Esophagus squamous epithelium (tissue), 4 donors: ENCODE measurements at regions not wholly inside any gene's neighbourhood (a gene's known extent, or its start where the extent isn't known, plus 50 kb on each side); places are given as distances from the start of the nearest gene placed in this dataset.

ENCODE experiments used
- CTCF ChIP-seq, 6 experiments: fragments of 450-650 bp in 4 of 6; fragments of 200-600 bp in 2 of 6; sonication (generic) in 2 of 6; IDR thresholded peaks; one replicate each; pipeline ENCODE4 v1.5.1; 2016 to 2019; ENCODE audit warnings: antibody characterized with exemption in 6 of 6, mild to moderate bottlenecking in 4 of 6, moderate library complexity in 4 of 6
- POLR2A ChIP-seq, 4 donors: fragments of 450-650 bp; IDR thresholded peaks; one replicate each; pipeline ENCODE4 v1.6.1; 2017; ENCODE audit warnings: antibody characterized with exemption in 4 of 4, mild to moderate bottlenecking in 4 of 4, moderate library complexity in 3 of 4

- TF ChIP-seq CTCF (IDR thresholded peaks at IDR 0.05) = no peak
- TF ChIP-seq POLR2A (IDR thresholded peaks at IDR 0.05) = no peak
These were observed 303.7 kb downstream of the UTRN start for GRCh38 chr6:144588697-144589325.
